HepG2 (cell line): ENCODE measurements at regions not wholly inside any gene's neighbourhood (a gene's known extent, or its start where the extent isn't known, plus 50 kb on each side); places are given as distances from the start of the nearest gene placed in this dataset.

Source experiments
- ATAC-seq: fragments of 200-7000 bp; cut with Tn5 transposase; 3 replicates; pipeline ENCODE4 v1.9.1; 2020; ENCODE audit warnings: mild to moderate bottlenecking, moderate library complexity
- BruUV-seq: library from RNA; stranded (reverse); fragments of 400-500 nt; replicated peaks from 2 replicates; lab custom pipeline; 2021; lab: Mats Ljungman, UMichigan
- CTCF ChIA-PET: fragments of 300-600 bp; formaldehyde crosslinking; extraction: SDS; loops from one replicate; lab custom pipeline; 2021; ENCODE audit warnings: low total read pairs, inconsistent platforms, low intra/inter-chr PET ratio; lab: Yijun Ruan, JAX
- POLR2A ChIA-PET: fragments of 350-600 bp; sonication (Branson Sonifier 250); formaldehyde crosslinking; loops from one replicate; lab custom pipeline; 2020; ENCODE audit warnings: antibody characterized with exemption, inconsistent platforms; lab: Yijun Ruan, JAX
- DNase-seq: peaks from one replicate; pipeline ENCODE4 v3.0.0-alpha.2; 2015; ENCODE audit warnings: low spot score
- FAIRE-seq: peaks from 3 replicates; lab custom pipeline; 2011; peaks lifted over from hg19 to GRCh38; lab: Jason Lieb, UNC
- H2AFZ ChIP-seq: one replicate; pipeline ENCODE4 v1.6.1; 2011; ENCODE audit warnings: low read length, inconsistent platforms
- H3K27ac ChIP-seq: fragments of 300-600 bp; 3 replicates; pipeline ENCODE4 v1.8.0; 2011; ENCODE audit warnings: mixed run types, mild to moderate bottlenecking, mixed read lengths, low read length, inconsistent platforms; ENCODE audit not compliant: insufficient read depth; ENCODE audit errors: extremely low read length
- H3K27me3 ChIP-seq, 2 experiments: fragments of 200-600 bp in 1 of 2; 2 replicates in 1 of 2; 3 replicates in 1 of 2; pipeline versions ENCODE4 v1.6.0 to v1.8.0; 2011; ENCODE audit warnings: low read length in 2 of 2, mild to moderate bottlenecking in 2 of 2, moderate library complexity in 2 of 2, inconsistent platforms in 1 of 2; ENCODE audit not compliant: insufficient read depth in 2 of 2, control insufficient read depth in 1 of 2
- H3K36me3 ChIP-seq, 2 experiments: fragments of 200-600 bp in 1 of 2; replicated peaks in 1 of 2; 2 replicates in 1 of 2; 3 replicates in 1 of 2; pipeline versions ENCODE4 v1.5.1 to v1.8.0; 2011; ENCODE audit warnings: low read length in 2 of 2, inconsistent platforms in 1 of 2; ENCODE audit not compliant: insufficient read depth in 2 of 2, control insufficient read depth in 1 of 2
- H3K4me1 ChIP-seq: 2 replicates; pipeline ENCODE4 v1.5.1; 2012; ENCODE audit warnings: low read length, inconsistent platforms; ENCODE audit not compliant: insufficient read depth
- H3K4me2 ChIP-seq: 2 replicates; pipeline ENCODE4 v1.6.0; 2011; ENCODE audit warnings: low read depth, low read length, inconsistent platforms
- H3K4me3 ChIP-seq, 3 experiments: fragments of 200-600 bp in 1 of 3; sonication (generic), shearing (Covaris generic) in 1 of 3; replicated peaks in 1 of 3; 2 replicates each; pipeline ENCODE4 v1.5.1; 2011 to 2016; ENCODE audit warnings: low read length in 3 of 3, inconsistent platforms in 2 of 3, low read depth in 2 of 3, mild to moderate bottlenecking in 2 of 3, control low read depth in 1 of 3, mixed read lengths in 1 of 3; ENCODE audit not compliant: insufficient read depth in 1 of 3
- H3K79me2 ChIP-seq: one replicate; pipeline ENCODE4 v1.6.1; 2011; ENCODE audit warnings: low read length, inconsistent platforms; ENCODE audit not compliant: insufficient read depth
- H3K9ac ChIP-seq: 2 replicates; pipeline ENCODE4 v1.6.0; 2011; ENCODE audit warnings: mild to moderate bottlenecking, low read depth, low read length, inconsistent platforms; ENCODE audit not compliant: insufficient read depth
- H3K9me3 ChIP-seq: 2 replicates; pipeline ENCODE4 v1.5.1; 2012; ENCODE audit warnings: mild to moderate bottlenecking, low read length
- H4K20me1 ChIP-seq: 2 replicates; pipeline ENCODE4 v1.6.0; 2011; ENCODE audit warnings: inconsistent platforms, mild to moderate bottlenecking, low read length, moderate library complexity; ENCODE audit not compliant: insufficient read depth
- CREM ChIP-seq, 2 experiments: sonication (generic) in 1 of 2; formaldehyde crosslinking in 1 of 2; IDR thresholded peaks; 2 replicates each; pipeline versions ENCODE4 v1.4.0 to v1.6.1; 2016 to 2020; ENCODE audit warnings: antibody characterized with exemption in 1 of 2, mild to moderate bottlenecking in 1 of 2, missing genetic modification reagents in 1 of 2
- ELF1 ChIP-seq: sonication (generic); formaldehyde crosslinking; IDR thresholded peaks from 2 replicates; pipeline ENCODE4 v1.4.0; 2020; ENCODE audit warnings: missing genetic modification reagents
- GPN1 ChIP-seq: sonication (generic); formaldehyde crosslinking; IDR thresholded peaks from 2 replicates; pipeline ENCODE4 v1.5.1; 2020; ENCODE audit warnings: missing genetic modification reagents, borderline replicate concordance
- PHF20 ChIP-seq: sonication (generic); formaldehyde crosslinking; IDR thresholded peaks from 2 replicates; pipeline ENCODE4 v1.5.0; 2020; ENCODE audit warnings: mild to moderate bottlenecking, missing genetic modification reagents
- SIN3A ChIP-seq: IDR thresholded peaks from 2 replicates; pipeline ENCODE4 v1.6.1; 2011; ENCODE audit warnings: low read depth, mild to moderate bottlenecking, control low read depth, low read length, borderline replicate concordance
- ZNF616 ChIP-seq: sonication (generic); formaldehyde crosslinking; IDR thresholded peaks from 2 replicates; pipeline ENCODE4 v1.5.0; 2020; ENCODE audit warnings: low read depth, mild to moderate bottlenecking, missing genetic modification reagents
- ZSCAN20 ChIP-seq: sonication (generic); formaldehyde crosslinking; IDR thresholded peaks from 2 replicates; pipeline ENCODE4 v1.4.0; 2020; ENCODE audit warnings: missing genetic modification reagents, mild to moderate bottlenecking, borderline replicate concordance
- WGBS: methylation state at CpG from one replicate; pipeline ENCODE4 v1.1.6; 2017; ENCODE audit warnings: low lambda C conversion rate; 5-methylcytosine and 5-hydroxymethylcytosine counted together
- in situ Hi-C: cut with HindIII; loops from 2 replicates; pipeline ENCODE4 v1.10.0; 2017; ENCODE audit warnings: low pct_unique_long_range_greater_than_20kb; ENCODE audit not compliant: extremely low pct_ligation_motif_present
- intact Hi-C: fragments of 100-400 bp; cut with micrococcal nuclease; formaldehyde crosslinking; loops from one replicate; pipeline ENCODE4 v1.10.0; 2022; ENCODE audit not compliant: unreplicated experiment
- TF ChIP-seq, protein P1 (sequence below): sonication (generic); formaldehyde crosslinking; IDR thresholded peaks from 2 replicates; pipeline ENCODE4 v1.4.0; 2020; ENCODE audit warnings: mild to moderate bottlenecking, missing genetic modification reagents
- TF ChIP-seq, protein P2 (sequence below): sonication (generic); formaldehyde crosslinking; IDR thresholded peaks from 2 replicates; pipeline ENCODE4 v1.4.0; 2020; ENCODE audit warnings: missing genetic modification reagents
- TF ChIP-seq, protein P3 (sequence below): IDR thresholded peaks from 2 replicates; pipeline ENCODE4 v1.6.1; 2016; ENCODE audit warnings: low read depth, borderline replicate concordance
- TF ChIP-seq, protein P4 (sequence below): sonication (generic); formaldehyde crosslinking; IDR thresholded peaks from 2 replicates; pipeline ENCODE4 v1.4.0; 2020; ENCODE audit warnings: missing genetic modification reagents, borderline replicate concordance
- TF ChIP-seq, protein P5 (sequence below): sonication (generic); formaldehyde crosslinking; IDR thresholded peaks from 2 replicates; pipeline ENCODE4 v1.8.0; 2022; ENCODE audit warnings: mild to moderate bottlenecking, missing genetic modification reagents, moderate library complexity

DNA sequence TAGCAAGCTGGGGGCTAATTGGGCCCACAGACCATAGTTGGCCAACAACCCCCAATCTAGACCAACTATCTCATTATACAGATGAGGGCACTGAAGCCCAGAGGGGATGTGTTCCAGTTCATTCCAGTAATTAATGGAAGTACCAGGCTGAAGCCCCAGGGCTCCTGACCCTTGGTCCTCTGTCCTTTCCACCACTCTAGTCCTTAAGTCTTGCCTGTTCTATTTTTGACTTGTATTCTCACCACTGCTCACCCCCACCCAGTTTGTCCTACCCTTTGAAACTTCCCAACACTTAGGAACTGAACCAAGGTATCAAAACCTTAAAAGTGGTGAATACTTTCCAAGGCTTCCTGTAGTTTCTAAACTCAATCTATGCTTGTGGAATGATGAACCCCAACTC, 407.4 kb downstream of the ENC1 start:
- TF ChIP-seq, protein P1, sequence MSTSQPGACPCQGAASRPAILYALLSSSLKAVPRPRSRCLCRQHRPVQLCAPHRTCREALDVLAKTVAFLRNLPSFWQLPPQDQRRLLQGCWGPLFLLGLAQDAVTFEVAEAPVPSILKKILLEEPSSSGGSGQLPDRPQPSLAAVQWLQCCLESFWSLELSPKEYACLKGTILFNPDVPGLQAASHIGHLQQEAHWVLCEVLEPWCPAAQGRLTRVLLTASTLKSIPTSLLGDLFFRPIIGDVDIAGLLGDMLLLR (CRISPR knock-in tag) = no peak
- TF ChIP-seq ELF1 = no peak
- TF ChIP-seq PHF20 (CRISPR knock-in tag) = no peak
- TF ChIP-seq, protein P2, sequence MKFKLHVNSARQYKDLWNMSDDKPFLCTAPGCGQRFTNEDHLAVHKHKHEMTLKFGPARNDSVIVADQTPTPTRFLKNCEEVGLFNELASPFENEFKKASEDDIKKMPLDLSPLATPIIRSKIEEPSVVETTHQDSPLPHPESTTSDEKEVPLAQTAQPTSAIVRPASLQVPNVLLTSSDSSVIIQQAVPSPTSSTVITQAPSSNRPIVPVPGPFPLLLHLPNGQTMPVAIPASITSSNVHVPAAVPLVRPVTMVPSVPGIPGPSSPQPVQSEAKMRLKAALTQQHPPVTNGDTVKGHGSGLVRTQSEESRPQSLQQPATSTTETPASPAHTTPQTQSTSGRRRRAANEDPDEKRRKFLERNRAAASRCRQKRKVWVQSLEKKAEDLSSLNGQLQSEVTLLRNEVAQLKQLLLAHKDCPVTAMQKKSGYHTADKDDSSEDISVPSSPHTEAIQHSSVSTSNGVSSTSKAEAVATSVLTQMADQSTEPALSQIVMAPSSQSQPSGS (CRISPR knock-in tag) = no peak
- H3K27me3 ChIP-seq = peaks cover 0 to 2% of the 10 kb centered on the region in 2 experiments; a peak in 3 of 5 replicates
- in situ Hi-C loops = no loop called here
- no peaks in the 10 kb centered on the region for H3K79me2 ChIP-seq
- no peak overlapping the region for H3K4me3 ChIP-seq
- H3K9me3 ChIP-seq = no peaks in the 10 kb centered on the region
- no TSS peak for BruUV-seq
- no peaks in the 10 kb centered on the region for H4K20me1 ChIP-seq
- H3K9ac ChIP-seq = no peak overlapping the region
- DNase-seq (no peak), ATAC-seq (no peak), FAIRE-seq (no peak)
- intact Hi-C loops = no loop called here
- no peak overlapping the region for H3K4me2 ChIP-seq
- CTCF ChIA-PET = no interaction called here
- no peak overlapping the region for H2AFZ ChIP-seq
- no peak overlapping the region for H3K27ac ChIP-seq
- no peaks in the 10 kb centered on the region for H3K4me1 ChIP-seq
- no peaks in the 10 kb centered on the region for H3K36me3 ChIP-seq
- POLR2A ChIA-PET = no interaction called here

DNA sequence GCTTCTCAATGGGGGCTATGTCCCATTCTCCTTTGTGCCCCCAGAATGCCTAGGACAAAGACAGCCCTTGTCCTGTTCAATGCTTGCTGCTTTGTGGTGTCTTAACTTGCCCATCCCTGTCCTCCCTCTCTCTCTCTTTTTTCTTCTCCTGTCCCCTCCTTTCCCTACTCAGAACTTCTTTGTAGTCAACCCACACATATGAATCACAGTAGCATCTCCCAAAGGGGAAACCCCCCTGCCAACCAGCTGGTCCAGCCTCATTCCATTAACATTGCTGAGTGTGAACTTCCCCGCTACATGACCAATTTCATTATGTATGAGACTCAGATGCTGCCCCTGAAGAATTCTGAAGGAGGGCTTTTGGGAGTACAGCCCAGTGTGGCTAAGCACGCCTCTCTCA, 408.3 kb downstream of the ENC1 start:
- in situ Hi-C loops = no loop called here
- ChIA-PET POLR2A (no interaction called here), CTCF (no interaction called here)
- no peaks in the 10 kb centered on the region for H3K36me3 ChIP-seq
- BruUV-seq = no TSS peak
- peaks cover 0 to 2% of the 10 kb centered on the region in 2 experiments; a peak in 3 of 5 replicates for H3K27me3 ChIP-seq
- H3K9ac ChIP-seq = no peak overlapping the region
- no peaks in the 10 kb centered on the region for H3K4me1 ChIP-seq
- DNase-seq = no peak
- no peak overlapping the region for H3K4me3 ChIP-seq
- no peaks in the 10 kb centered on the region for H4K20me1 ChIP-seq
- FAIRE-seq = no peak
- intact Hi-C loops = no loop called here
- H2AFZ ChIP-seq = no peak overlapping the region
- H3K9me3 ChIP-seq = no peaks in the 10 kb centered on the region
- H3K4me2 ChIP-seq = no peak overlapping the region
- no peak for ATAC-seq
- H3K79me2 ChIP-seq = no peaks in the 10 kb centered on the region
- WGBS = 25% methylated on average over 2 of the region's 2 CpGs
- H3K27ac ChIP-seq = no peak overlapping the region
- no peak for TF ChIP-seq ZNF616
- TF ChIP-seq, protein P3, sequence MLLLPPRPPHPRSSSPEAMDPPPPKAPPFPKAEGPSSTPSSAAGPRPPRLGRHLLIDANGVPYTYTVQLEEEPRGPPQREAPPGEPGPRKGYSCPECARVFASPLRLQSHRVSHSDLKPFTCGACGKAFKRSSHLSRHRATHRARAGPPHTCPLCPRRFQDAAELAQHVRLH (CRISPR knock-in tag) = no peak
- TF ChIP-seq, protein P4, sequence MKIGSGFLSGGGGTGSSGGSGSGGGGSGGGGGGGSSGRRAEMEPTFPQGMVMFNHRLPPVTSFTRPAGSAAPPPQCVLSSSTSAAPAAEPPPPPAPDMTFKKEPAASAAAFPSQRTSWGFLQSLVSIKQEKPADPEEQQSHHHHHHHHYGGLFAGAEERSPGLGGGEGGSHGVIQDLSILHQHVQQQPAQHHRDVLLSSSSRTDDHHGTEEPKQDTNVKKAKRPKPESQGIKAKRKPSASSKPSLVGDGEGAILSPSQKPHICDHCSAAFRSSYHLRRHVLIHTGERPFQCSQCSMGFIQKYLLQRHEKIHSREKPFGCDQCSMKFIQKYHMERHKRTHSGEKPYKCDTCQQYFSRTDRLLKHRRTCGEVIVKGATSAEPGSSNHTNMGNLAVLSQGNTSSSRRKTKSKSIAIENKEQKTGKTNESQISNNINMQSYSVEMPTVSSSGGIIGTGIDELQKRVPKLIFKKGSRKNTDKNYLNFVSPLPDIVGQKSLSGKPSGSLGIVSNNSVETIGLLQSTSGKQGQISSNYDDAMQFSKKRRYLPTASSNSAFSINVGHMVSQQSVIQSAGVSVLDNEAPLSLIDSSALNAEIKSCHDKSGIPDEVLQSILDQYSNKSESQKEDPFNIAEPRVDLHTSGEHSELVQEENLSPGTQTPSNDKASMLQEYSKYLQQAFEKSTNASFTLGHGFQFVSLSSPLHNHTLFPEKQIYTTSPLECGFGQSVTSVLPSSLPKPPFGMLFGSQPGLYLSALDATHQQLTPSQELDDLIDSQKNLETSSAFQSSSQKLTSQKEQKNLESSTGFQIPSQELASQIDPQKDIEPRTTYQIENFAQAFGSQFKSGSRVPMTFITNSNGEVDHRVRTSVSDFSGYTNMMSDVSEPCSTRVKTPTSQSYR = no peak
- TF ChIP-seq GPN1 (CRISPR knock-in tag) = no peak
- TF ChIP-seq, protein P5, sequence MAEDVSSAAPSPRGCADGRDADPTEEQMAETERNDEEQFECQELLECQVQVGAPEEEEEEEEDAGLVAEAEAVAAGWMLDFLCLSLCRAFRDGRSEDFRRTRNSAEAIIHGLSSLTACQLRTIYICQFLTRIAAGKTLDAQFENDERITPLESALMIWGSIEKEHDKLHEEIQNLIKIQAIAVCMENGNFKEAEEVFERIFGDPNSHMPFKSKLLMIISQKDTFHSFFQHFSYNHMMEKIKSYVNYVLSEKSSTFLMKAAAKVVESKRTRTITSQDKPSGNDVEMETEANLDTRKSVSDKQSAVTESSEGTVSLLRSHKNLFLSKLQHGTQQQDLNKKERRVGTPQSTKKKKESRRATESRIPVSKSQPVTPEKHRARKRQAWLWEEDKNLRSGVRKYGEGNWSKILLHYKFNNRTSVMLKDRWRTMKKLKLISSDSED = no peak
- no peak for TF ChIP-seq SIN3A
- TF ChIP-seq CREM (IDR thresholded peaks at IDR 0.05) = no peak
- no peak for TF ChIP-seq CREM (CRISPR knock-in tag; IDR thresholded peaks at IDR 0.05)
- TF ChIP-seq ZSCAN20 (CRISPR knock-in tag) = no peak
